ENCODE measurements at regions not wholly inside any gene's neighbourhood (a gene's known extent, or its start where the extent isn't known, plus 50 kb on each side); places are given as distances from the start of the nearest gene placed in this dataset.

- DNase-seq (ENCODE audit: low read depth): no peak
- H3K4me3 ChIP-seq (ENCODE audit: low read depth, low read length): no peak overlapping the region
- TF ChIP-seq CTCF (IDR thresholded peaks at IDR 0.05; ENCODE audit: insufficient read depth, low read length): no peak
These were observed 124.7 kb upstream of the SSTR4 start for GRCh38 chr20:22910287-22910852.

GRCh38 chr20:22914291-22914690 is 120.8 kb upstream of the SSTR4 start:
- TF ChIP-seq CTCF (IDR thresholded peaks at IDR 0.05; ENCODE audit: insufficient read depth, low read length): no peak
- no peak overlapping the region for H3K4me3 ChIP-seq (ENCODE audit: low read depth, low read length)
- DNase-seq (ENCODE audit: low read depth): no peak

GRCh38 chr20:22915512-22915911 is 119.6 kb upstream of the SSTR4 start:
- DNase-seq (ENCODE audit: low read depth): no peak
- TF ChIP-seq CTCF (IDR thresholded peaks at IDR 0.05; ENCODE audit: insufficient read depth, low read length): no peak
- no peak overlapping the region for H3K4me3 ChIP-seq (ENCODE audit: low read depth, low read length)

GRCh38 chr20:22916021-22916842 is 118.9 kb upstream of the SSTR4 start:
- no peak for DNase-seq (ENCODE audit: low read depth)
- H3K4me3 ChIP-seq (ENCODE audit: low read depth, low read length): no peak overlapping the region
- no peak for TF ChIP-seq CTCF (IDR thresholded peaks at IDR 0.05; ENCODE audit: insufficient read depth, low read length)

- no peak for DNase-seq (ENCODE audit: low read depth)
- no peak for TF ChIP-seq CTCF (IDR thresholded peaks at IDR 0.05; ENCODE audit: insufficient read depth, low read length)
These were observed 116.7 kb upstream of the SSTR4 start for GRCh38 chr20:22918286-22918983.

GRCh38 chr20:22920898-22921297 is 114.2 kb upstream of the SSTR4 start:
- TF ChIP-seq CTCF (IDR thresholded peaks at IDR 0.05; ENCODE audit: insufficient read depth, low read length): no peak
- DNase-seq (ENCODE audit: low read depth): no peak
- H3K4me3 ChIP-seq (ENCODE audit: low read depth, low read length): no peak overlapping the region

More at GRCh38 chr20:22918286-22918983, 116.7 kb upstream of the SSTR4 start:
- no peak overlapping the region for H3K4me3 ChIP-seq (ENCODE audit: low read depth, low read length)

Measured in fibroblast of the aortic adventitia (primary cell).